HG03432 (cell line): ENCODE measurements at regions not wholly inside any gene's neighbourhood (a gene's known extent, or its start where the extent isn't known, plus 50 kb on each side); places are given as distances from the start of the nearest gene placed in this dataset.
"Not testable (repeated sequence)": the region's sequence is repeated elsewhere in the genome, so short reads cannot be mapped to it uniquely, and the experiment has no call there.

ENCODE experiments used
- ATAC-seq: cut with Tn5 transposase; IDR thresholded peaks from one replicate; pipeline ENCODE4 v1.9.1; 2021; ENCODE audit warnings: mild to moderate bottlenecking, moderate library complexity; ENCODE audit not compliant: unreplicated experiment

DNA sequence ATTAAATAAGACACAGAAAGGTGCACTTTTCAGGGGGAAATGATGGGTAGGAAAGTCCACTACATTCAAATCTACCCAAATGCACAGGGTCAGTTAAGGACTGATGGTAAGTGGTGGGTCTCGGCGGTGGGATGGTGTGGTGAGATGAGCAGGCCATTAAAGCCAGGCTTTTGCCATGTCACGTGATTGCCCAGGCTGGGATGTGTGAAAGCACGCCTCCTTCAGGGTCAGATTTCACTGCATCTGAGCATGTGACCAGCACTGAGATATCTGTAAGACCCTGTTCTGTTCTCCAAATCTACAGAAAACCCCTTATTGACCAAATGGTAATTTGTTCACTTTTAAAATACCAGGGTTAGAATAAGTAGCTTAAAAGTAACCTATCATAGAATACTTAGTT is 301.5 kb downstream of the MEX3B start:
- ATAC-seq: no peak

DNA sequence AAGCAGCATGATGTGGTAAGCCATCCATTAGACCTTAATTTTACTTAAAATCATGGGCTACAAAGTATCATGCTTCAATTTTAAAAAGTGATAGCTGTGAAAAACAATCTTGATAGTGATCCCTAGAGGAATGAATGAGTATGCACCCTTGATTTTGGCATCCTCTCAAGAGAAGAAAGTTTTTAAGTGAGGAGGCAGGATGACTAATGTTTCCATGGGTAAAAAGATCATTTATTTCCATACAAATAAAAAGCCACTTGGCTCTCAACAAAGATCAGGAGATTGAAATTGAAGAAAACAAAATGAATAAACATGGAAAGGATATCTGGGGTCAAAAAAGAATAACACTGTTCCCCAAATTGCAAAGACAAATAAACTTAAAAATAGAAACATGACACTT is 305.4 kb downstream of the MEX3B start:
- ATAC-seq: no peak

DNA sequence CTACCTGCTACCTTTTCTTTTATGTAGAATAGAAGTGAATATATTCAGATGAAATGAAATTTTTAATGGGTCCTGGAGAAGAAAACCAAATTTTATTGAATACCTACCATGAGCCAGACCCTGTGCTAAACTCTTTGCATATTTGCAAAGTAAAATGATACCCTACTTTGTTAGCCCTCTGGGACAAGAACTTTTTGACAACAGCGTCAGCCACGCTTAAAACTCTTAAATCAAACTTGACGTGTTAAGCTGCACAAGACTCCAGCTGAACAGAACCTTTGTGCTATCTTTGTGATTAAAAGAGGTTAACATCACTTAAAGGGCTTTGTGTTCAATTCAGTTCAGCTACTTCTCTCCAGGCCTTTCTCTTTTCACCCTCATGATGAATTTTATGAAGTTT is 316.5 kb downstream of the MEX3B start:
- no peak for ATAC-seq

DNA sequence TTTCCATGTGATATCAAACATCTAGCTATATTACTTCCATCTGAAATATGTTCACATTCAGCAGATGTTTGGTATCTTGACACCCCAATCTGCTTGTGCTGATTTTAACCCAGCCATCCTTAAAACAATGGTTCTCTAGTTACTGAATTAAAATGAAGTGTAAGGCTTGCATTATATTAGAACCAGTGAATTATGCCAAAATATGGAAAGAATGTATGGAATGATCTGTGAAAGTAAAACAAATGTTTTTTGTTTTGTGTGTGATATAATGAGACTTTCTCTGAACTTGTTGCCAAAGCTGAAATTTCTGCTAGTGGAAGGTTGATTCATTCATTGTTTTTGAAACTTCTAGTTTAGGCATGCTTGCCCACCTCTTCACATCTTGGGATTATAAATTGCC is 317.1 kb downstream of the MEX3B start:
- ATAC-seq: no peak

DNA sequence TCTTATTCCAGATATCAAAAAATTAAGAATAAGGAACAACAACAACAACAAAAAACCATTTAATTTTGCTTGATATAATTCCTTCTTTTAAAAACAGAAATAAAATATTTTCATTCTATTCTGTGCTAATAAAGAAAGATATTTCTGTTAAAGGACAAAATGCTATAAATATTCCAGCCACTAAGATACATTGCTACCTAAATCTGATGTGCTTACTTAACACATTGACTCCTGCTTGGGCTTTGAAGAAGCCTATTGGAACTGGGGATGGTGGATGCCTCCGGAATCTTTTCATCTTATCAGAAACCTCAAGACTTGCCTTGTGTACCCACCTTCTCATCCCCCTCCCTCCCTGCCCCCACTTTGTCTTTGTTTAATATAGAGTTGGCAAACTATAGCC is 320.2 kb downstream of the MEX3B start:
- no peak for ATAC-seq

DNA sequence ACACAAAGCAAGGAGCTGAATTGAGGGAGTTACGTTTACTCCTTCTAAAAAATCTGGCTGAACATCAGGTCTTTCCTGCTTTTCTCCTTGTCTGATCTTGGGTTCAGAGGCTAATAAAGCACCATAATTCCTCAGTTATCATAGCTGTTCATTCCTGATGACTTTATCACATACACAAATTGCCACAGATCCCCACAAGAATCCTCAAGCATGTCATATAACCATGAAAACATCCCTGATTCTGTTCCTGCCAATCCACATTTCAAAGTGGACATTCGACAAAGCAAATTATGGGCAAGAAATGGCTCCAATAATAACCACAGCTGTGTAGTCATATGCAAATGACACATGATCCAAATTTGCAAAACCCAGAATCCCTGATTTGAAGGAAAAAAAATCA is 321.3 kb downstream of the MEX3B start:
- no peak for ATAC-seq

DNA sequence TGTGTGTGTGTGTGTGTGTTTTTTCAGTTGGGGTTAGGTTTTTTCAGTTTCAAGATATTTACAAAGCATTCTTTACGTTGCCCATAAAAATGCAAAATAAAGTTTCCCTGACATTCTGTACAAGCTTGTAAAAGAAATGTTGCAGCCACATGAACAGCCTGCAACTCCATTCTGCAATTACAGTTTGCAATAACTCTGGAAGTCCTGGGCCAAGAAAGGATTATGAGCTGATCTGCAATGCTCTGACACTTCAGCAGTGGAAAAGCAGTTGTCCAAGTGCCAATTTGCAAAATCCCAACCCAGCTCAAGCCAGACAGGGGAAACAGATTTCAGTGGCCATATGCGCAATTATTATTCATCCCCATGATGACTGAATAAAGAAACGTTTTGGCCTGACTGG is 322.1 kb downstream of the MEX3B start:
- no peak for ATAC-seq

DNA sequence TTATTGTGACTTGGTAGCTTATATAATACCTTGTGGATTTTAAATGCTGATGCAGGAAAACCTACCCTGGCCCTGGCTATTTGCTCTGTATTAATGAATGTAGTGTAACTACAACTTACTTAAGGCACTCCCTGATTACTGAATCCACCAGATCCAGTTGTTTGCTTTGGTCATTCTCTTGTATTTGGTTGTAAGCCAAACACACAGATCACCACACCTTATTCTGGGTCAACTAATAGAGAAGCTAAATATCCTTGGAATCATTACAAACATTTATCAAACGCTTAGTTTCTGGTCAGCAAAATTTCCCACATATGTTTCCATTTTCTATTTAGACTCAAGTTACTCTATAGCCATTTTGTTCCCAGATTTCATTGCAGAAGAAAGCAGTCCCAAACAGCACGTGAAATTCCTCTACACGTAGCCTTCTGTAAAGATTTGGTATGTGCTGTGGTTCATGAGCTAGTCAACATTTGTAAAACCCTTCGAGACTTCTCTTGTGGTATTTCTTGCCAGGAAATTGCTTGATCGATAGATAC is 322.6 kb downstream of the MEX3B start:
- no peak for ATAC-seq

DNA sequence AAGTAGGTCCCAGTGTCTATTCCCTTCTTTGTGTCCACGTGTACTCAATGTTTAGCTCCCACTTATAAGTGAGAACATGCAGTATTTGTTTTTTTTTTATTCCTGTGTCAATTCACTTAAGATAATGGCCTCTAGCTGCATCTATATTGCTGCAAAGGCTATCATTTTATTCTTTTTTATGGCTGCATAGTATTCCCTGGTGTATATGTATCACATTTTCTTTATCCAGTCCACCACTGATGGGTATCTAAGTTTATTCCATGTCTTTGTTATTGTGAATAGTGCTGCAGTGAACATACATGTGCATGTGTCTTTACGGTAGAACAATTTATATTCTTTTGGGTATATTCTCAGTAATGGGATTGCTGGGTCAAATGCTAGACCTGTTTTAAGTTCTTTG is 329.4 kb downstream of the MEX3B start:
- not testable (repeated sequence) for ATAC-seq

DNA sequence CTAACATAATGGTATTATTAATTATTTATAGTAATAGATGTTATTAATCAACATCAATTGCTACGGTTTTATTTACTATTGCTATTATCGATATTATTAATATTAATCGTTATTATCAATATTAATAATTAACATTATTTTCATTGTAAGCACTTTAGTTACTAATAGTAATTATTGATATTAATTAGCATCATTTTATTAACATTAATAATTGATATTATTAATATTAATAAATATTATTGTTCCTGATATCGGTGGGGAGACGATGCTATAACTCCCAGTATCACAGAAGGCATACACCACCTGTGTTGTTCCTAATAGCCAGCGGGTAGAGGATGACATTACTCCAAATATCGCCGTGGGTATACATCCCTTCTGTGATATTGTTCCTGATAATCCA is 335.5 kb downstream of the MEX3B start:
- no peak for ATAC-seq

DNA sequence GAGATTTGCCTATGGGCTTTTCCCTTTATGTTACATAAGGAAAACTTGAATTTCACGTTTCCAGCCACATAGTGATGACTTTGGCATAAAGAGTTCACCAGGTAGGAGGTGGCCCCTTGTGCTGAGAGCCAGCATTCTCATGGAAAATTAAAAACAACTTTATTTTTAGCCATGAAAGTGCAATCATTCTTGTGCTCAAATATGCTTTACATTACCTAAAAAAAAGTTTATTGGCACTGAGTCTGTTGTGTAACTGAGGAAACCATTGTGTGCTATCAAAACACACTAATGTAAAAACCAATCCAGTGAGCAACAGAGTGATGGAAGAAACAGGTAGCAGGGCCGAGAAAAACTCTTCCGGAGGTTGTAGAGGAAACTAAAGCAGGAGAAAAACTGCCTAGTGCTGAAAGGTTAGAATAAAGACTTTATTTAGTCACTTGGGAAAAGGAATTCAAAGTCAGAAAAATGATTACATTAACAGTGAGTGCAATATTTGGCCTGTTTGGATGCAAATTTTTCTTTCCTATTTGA is 332.9 kb upstream of the TMC3 start:
- ATAC-seq: not testable (repeated sequence)

DNA sequence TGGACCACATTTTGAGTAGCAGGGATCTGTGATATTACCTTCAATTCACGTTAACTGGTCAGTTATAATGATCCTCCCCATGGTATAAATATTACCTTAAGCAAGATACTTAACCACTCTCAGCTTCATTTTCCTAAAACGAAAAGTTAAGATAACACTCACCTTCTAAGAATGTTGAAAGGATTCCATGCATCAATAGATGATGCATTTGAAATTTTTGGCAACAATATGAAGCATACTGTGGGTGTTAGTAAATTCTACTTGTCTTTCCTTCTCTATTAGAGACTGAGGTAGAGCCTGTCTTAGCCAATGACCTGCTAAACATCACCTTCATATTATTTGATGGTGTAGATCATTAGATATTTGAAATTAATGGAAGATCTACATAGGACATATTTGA is 331.7 kb upstream of the TMC3 start:
- ATAC-seq: not testable (repeated sequence)

DNA sequence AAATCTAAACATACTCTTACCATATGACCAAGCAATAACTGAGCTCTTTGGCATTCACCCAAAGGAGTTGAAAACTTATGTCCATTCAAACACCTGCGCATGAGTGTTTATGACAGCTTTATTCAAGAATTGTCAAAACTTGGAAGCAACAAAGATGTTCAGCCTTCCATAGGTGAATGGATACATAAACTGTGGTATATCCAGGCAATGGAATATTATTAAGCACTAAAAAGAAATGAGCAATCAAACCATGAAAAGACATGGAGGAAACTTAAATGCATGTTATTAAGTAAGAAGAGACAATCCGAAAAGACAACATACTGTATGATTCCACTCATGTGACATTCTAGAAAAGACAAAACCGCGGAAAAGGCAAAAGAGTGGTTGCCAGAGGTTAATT is 312.0 kb upstream of the TMC3 start:
- ATAC-seq: no peak

DNA sequence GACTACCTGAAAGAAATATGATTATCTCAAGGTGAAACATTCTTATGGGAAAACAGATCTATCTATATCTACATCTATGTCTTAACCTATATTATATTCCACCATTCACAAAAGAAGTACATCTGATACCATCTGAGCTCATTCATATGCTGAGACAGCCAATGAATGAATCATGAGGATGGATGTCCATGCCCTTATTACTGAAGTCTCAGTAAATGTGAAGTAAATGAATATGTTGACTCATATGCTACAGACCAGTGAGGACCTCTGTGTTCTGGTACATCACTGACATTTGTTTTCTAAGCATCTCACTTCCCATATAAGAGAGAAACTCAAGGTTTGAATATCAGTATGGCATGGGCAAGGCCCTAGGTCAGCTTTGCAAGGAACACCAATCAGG is 311.2 kb upstream of the TMC3 start:
- no peak for ATAC-seq

DNA sequence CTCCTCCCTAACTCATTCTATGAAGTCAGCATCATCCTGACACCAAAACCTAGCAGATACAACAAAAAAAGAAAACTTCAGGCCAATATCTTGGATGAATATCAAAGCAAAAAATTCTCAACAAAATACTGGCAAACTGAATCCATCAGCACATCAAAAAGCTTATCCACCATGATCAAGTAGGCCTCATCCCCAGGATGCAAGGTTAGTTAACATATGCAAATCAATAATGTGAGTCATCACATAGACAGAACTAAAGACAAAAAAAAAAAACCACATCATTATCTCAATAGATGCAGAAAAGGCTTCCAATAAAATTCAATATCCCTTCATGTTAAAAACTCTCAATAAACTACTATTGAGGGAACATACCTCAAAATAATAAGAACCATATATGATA is 306.8 kb upstream of the TMC3 start:
- no peak for ATAC-seq

DNA sequence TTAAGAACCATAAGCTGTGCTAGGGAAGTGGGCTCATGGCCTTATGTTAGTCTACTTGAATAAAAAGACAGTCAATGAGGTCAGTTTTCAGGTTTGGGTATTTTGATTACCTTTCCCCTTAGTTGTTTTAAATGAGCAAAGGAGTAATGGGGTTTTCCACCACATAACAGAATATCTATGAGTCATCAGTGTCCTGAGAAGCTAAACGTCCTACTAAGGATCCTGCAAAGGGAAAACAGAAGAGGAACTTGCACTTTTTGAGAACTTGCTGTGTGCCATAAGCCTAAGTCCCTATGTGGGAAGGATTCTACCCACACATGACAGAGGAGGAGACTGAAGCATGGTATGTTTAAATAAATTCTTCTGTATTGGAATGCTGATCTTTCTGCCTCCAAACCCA is 292.8 kb upstream of the TMC3 start:
- no peak for ATAC-seq

DNA sequence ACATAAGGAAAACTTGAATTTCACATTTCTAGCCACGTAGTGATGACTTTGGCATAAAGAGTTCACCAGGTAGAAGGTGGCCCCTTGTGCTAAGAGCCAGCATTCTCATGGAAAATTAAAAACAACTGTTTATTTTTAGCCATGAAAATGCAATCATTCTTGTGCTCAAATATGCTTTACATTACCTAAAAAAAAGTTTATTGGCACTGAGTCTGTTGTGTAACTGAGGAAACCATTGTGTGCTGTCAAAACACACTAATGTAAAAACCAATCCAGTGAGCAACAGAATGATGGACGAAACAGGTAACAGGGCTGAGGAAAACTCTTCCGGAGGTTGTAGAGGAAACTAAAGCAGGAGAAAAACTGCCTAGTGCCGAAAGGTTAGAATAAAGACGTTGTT is 287.0 kb upstream of the TMC3 start:
- no peak for ATAC-seq

DNA sequence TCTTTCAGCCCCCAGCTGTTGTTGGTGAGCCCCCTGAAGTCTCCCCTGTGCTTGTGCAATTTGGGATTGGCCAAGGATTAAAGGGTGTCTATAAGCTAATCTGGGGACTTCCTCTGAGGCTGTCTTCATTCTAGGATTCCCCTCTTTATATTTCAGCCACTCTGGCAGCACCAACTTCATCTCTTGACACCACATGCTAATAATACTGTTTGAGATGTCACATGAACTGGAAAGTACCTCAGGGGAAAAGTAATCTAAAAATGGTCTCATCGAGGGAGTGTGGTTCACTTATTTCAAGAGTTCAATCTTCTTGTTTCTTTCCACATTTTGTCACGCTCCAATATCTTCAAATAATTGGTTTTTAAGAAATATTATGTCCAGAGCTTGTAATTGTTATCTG is 279.2 kb upstream of the TMC3 start:
- ATAC-seq: no peak

DNA sequence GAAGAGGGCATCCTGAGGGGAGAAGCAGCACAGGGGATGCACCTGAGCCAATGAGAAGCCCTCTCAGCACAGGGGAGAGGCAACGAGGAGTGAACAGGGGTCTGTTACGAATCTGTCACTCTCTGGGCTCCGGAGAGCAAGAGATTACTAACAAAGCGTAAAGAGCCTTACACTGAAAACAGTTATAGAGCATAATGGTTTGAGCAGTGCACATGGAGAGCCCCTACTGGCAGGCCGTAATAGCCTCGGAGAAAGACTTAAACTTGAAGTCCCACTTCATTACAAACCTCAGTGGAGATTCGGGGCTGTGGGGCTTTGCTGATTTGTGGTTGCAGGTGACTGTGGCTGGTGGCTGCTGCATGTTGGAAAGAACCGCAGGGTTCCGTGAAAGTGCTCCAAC is 271.5 kb upstream of the TMC3 start:
- no peak for ATAC-seq

DNA sequence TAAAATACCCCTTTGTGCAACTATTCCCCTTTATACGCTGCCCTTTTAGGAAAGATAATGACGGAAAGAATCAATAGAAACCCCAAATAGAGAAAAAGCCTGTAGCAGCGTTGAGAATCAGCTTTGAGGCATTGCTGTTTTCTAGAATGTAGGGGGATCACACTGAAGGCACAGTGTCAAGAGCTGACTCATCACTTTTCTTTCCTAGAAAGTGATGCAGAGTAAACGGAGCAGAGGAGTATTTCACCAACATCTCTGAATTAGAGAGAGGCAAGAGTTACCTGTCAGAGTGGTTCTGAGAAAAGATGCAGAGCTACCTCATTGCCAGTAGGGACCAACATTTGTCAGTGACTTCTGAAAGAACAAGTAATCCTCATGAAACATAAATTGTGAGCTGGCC is 269.8 kb upstream of the TMC3 start:
- ATAC-seq: no peak

DNA sequence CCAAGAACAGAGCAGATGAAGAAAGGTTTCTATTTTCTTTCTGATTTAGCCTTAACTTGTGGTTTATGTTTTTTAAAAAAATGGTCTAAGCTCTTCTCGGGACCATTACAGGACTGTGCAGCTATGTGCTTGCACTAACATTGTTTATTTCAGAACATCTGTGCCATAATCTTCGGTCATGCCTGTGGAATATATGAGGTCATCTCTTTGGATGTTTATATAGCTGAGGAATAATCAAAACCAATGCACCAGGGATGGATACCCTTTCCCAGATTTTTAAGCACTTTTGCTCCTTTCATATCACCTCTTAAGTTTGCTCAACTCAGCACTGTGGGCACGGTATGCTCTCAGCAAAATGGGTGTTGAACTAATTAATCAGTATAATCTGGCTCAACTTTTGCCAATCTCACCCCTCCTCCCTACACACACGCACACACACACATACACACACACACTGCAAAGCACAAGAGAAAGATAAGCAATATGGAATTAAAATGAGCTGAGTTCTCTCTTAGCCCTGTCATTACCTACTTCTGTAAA is 268.5 kb upstream of the TMC3 start:
- ATAC-seq: no peak

DNA sequence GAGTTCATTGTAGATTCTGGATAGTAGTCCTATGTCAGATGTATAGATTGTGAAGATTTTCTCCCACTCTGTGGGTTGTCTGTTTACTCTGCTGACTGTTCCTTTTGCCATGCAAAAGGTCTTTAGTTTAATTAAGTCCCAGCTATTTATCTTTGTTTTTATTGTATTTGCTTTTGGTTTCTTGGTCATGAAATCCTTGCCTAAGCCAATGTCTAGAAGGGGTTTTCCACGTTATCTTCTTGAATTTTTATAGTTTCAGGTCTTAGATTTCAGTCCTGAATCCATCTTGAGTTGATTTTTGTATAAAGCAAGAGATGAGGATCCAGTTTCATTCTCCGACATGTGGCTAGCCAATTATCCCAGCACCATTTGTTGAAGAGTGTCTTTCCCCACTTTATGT is 262.1 kb upstream of the TMC3 start:
- ATAC-seq: not testable (repeated sequence)

DNA sequence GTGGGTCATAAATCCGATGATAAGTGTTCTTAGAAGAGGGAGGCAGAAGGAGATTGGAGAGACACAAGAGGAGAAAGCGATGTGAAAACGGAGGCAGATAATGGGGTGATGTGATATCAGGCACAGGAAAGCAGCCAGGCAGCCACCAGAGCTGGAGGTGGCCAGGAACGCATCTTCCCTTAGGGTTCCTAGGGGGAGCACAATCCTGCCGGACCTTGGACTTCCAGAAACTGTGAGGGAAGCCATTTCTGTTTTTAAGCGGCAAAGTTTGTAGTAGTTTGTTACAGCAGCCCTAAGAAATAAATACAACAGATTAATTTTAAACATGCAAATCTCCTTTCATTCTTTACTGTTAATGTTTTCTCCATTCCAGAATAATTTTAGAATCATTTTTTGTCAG is 259.9 kb upstream of the TMC3 start:
- no peak for ATAC-seq
